ENCODE measurements at regions not wholly inside any gene's neighbourhood (a gene's known extent, or its start where the extent isn't known, plus 50 kb on each side); places are given as distances from the start of the nearest gene placed in this dataset.

DNA sequence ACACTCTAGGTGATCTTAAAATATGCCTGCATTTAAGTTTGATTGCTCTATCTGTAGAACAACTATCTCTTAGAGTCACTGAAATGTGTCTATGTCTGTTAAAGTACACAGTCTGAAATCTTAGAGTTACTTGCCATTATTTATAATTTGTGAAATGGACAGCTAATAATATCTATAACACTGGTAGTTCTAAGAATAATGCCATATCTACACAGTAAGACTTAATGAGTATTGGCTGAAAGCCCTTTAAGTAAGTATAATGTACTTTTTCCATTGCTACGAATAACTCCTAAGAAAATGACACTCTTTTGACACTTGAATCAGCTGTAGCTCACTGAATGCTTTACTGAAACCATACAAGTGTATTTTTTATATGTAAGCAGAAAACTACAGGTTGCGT lies 567.4 kb upstream of the PCDH15 start:
- no peak for DNase-seq (ENCODE audit: low read depth, low spot score)
- no CpG with 5 or more reads among the region's 2 CpGs for WGBS (ENCODE audit: insufficient coverage, insufficient read length)
- Histone ChIP-seq H3K27ac (ENCODE audit: low read length) (no peak overlapping the region), H3K36me3 (ENCODE audit: control insufficient read depth, insufficient read depth, low read length) (no peaks in the 10 kb centered on the region), H3K4me3 (ENCODE audit: low read length) (no peak overlapping the region), H3K27me3 (ENCODE audit: control insufficient read depth, insufficient read depth, low read length) (no peaks in the 10 kb centered on the region), H3K9me3 (ENCODE audit: control insufficient read depth, insufficient read depth, low read length) (no peaks in the 10 kb centered on the region), H3K4me1 (ENCODE audit: control insufficient read depth, insufficient read depth, low read length) (no peaks in the 10 kb centered on the region)

DNA sequence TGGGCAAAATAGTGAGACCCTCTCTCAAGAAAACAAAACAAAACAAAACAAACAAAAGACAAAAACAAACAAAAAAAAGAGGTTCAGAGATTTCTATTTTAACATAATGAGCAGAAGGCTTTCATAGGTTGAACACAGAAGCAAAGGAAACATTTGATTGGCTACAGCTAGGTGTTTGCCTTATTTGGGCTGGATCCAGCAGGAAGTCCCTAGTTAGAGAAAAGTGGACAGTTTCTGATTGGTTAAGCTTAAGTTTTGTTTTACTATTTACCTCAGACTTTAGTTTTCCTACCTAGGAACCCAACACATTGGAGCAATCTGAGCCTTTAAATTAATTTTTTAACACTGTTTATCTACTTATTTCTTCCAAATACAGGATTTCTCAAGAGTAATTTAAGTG lies 566.5 kb upstream of the PCDH15 start:
- Histone ChIP-seq H3K27me3 (ENCODE audit: control insufficient read depth, insufficient read depth, low read length) (no peaks in the 10 kb centered on the region), H3K4me3 (ENCODE audit: low read length) (no peak overlapping the region), H3K9me3 (ENCODE audit: control insufficient read depth, insufficient read depth, low read length) (no peaks in the 10 kb centered on the region), H3K27ac (ENCODE audit: low read length) (no peak overlapping the region), H3K4me1 (ENCODE audit: control insufficient read depth, insufficient read depth, low read length) (no peaks in the 10 kb centered on the region), H3K36me3 (ENCODE audit: control insufficient read depth, insufficient read depth, low read length) (no peaks in the 10 kb centered on the region)
- DNase-seq (ENCODE audit: low read depth, low spot score): no peak

GRCh38 chr10:55358539-55358938 lies 557.5 kb upstream of the PCDH15 start:
- no peak overlapping the region for H3K27ac ChIP-seq (ENCODE audit: low read length)
- H3K27me3 ChIP-seq (ENCODE audit: control insufficient read depth, insufficient read depth, low read length): no peaks in the 10 kb centered on the region
- H3K9me3 ChIP-seq (ENCODE audit: control insufficient read depth, insufficient read depth, low read length): no peaks in the 10 kb centered on the region
- no peaks in the 10 kb centered on the region for H3K4me1 ChIP-seq (ENCODE audit: control insufficient read depth, insufficient read depth, low read length)
- WGBS (ENCODE audit: insufficient coverage, insufficient read length): no CpG with 5 or more reads among the region's 2 CpGs
- no peaks in the 10 kb centered on the region for H3K36me3 ChIP-seq (ENCODE audit: control insufficient read depth, insufficient read depth, low read length)
- DNase-seq (ENCODE audit: low read depth, low spot score): no peak
- H3K4me3 ChIP-seq (ENCODE audit: low read length): no peak overlapping the region

DNA sequence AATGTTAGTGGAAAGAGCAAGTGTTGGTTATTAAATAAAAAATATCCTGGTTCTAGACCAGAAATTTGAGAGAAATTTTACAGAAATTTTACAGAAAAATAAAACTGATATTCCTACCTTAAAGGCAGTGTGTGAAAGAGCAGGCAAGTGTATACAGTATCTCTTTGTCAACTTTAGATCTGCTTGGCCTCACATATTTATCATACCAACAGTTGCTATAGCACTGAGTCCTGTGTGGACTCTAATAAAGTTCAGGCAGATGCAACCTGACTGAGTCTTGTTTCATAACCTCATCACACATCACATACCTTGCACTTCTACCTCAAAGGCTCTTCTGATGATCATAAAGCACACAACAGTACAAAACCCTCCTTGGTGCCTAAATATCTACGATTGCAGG lies 552.4 kb upstream of the PCDH15 start:
- DNase-seq (ENCODE audit: low read depth, low spot score): no peak
- Histone ChIP-seq H3K36me3 (ENCODE audit: control insufficient read depth, insufficient read depth, low read length) (no peaks in the 10 kb centered on the region), H3K4me1 (ENCODE audit: control insufficient read depth, insufficient read depth, low read length) (no peaks in the 10 kb centered on the region), H3K9me3 (ENCODE audit: control insufficient read depth, insufficient read depth, low read length) (no peaks in the 10 kb centered on the region), H3K4me3 (ENCODE audit: low read length) (no peak overlapping the region), H3K27ac (ENCODE audit: low read length) (no peak overlapping the region), H3K27me3 (ENCODE audit: control insufficient read depth, insufficient read depth, low read length) (no peaks in the 10 kb centered on the region)
- no CpG with 5 or more reads among the region's 1 CpG for WGBS (ENCODE audit: insufficient coverage, insufficient read length)

DNA sequence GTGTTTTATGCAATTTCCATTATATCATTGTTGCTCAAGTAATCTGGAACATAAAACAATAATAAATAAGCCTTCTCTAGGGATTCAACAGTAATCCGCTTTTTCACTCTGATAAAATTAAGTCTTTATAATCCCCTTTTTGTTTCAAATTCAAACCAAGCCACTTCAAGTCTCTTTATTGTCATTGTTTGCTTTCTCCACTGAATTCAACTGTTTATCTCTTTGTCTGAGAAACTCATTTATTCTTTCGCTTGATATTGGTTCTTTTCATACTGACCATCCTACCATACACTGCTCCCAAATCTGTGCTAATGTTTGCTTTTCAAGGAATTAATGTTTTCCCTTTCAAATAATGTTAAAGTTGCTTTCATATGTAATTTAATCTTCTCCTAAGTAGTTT lies 550.4 kb upstream of the PCDH15 start:
- no peaks in the 10 kb centered on the region for H3K36me3 ChIP-seq (ENCODE audit: control insufficient read depth, insufficient read depth, low read length)
- no CpG with 5 or more reads among the region's 2 CpGs for WGBS (ENCODE audit: insufficient coverage, insufficient read length)
- no peak for DNase-seq (ENCODE audit: low read depth, low spot score)
- H3K27me3 ChIP-seq (ENCODE audit: control insufficient read depth, insufficient read depth, low read length): no peaks in the 10 kb centered on the region
- H3K27ac ChIP-seq (ENCODE audit: low read length): no peak overlapping the region
- no peak overlapping the region for H3K4me3 ChIP-seq (ENCODE audit: low read length)
- H3K9me3 ChIP-seq (ENCODE audit: control insufficient read depth, insufficient read depth, low read length): no peaks in the 10 kb centered on the region
- no peaks in the 10 kb centered on the region for H3K4me1 ChIP-seq (ENCODE audit: control insufficient read depth, insufficient read depth, low read length)

- Histone ChIP-seq H3K4me3 (ENCODE audit: low read length) (no peak overlapping the region), H3K9me3 (ENCODE audit: control insufficient read depth, insufficient read depth, low read length) (no peaks in the 10 kb centered on the region), H3K27me3 (ENCODE audit: control insufficient read depth, insufficient read depth, low read length) (no peaks in the 10 kb centered on the region), H3K4me1 (ENCODE audit: control insufficient read depth, insufficient read depth, low read length) (no peaks in the 10 kb centered on the region), H3K36me3 (ENCODE audit: control insufficient read depth, insufficient read depth, low read length) (no peaks in the 10 kb centered on the region), H3K27ac (ENCODE audit: low read length) (no peak overlapping the region)
- DNase-seq (ENCODE audit: low read depth, low spot score): no peak
Observed at GRCh38 chr10:55348534-55348933, 547.5 kb upstream of the PCDH15 start.

GRCh38 chr10:55330486-55330885 lies 529.5 kb upstream of the PCDH15 start:
- no peak for DNase-seq (ENCODE audit: low read depth, low spot score)

DNA sequence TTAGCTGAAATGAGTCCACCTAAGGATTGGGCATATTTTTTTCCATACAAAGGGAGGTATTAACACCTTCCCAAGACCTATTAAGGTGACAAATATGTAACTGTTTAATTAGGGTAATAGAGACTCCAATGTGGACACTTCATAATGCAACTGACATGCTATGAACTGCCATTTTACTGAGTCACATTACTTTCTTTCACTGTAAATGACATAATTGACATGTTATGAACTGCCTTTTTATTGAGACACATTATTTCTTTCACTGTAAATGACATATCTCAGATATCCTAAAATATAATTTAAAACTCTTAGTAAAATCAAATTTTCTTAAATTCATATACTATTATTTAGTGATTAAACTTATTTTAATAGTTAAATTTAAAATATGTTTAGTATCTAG lies 528.8 kb upstream of the PCDH15 start:
- H3K4me1 ChIP-seq (ENCODE audit: control insufficient read depth, insufficient read depth, low read length): no peaks in the 10 kb centered on the region
- no peaks in the 10 kb centered on the region for H3K9me3 ChIP-seq (ENCODE audit: control insufficient read depth, insufficient read depth, low read length)
- DNase-seq (ENCODE audit: low read depth, low spot score): no peak
- H3K4me3 ChIP-seq (ENCODE audit: low read length): no peak overlapping the region
- no peak overlapping the region for H3K27ac ChIP-seq (ENCODE audit: low read length)
- no peaks in the 10 kb centered on the region for H3K36me3 ChIP-seq (ENCODE audit: control insufficient read depth, insufficient read depth, low read length)
- no peaks in the 10 kb centered on the region for H3K27me3 ChIP-seq (ENCODE audit: control insufficient read depth, insufficient read depth, low read length)

More at GRCh38 chr10:55330486-55330885, 529.5 kb upstream of the PCDH15 start:
- Histone ChIP-seq H3K9me3 (ENCODE audit: control insufficient read depth, insufficient read depth, low read length) (no peaks in the 10 kb centered on the region), H3K4me3 (ENCODE audit: low read length) (no peak overlapping the region), H3K27ac (ENCODE audit: low read length) (no peak overlapping the region), H3K4me1 (ENCODE audit: control insufficient read depth, insufficient read depth, low read length) (no peaks in the 10 kb centered on the region), H3K27me3 (ENCODE audit: control insufficient read depth, insufficient read depth, low read length) (no peaks in the 10 kb centered on the region), H3K36me3 (ENCODE audit: control insufficient read depth, insufficient read depth, low read length) (no peaks in the 10 kb centered on the region)
- no CpG with 5 or more reads among the region's 1 CpG for WGBS (ENCODE audit: insufficient coverage, insufficient read length)

DNA sequence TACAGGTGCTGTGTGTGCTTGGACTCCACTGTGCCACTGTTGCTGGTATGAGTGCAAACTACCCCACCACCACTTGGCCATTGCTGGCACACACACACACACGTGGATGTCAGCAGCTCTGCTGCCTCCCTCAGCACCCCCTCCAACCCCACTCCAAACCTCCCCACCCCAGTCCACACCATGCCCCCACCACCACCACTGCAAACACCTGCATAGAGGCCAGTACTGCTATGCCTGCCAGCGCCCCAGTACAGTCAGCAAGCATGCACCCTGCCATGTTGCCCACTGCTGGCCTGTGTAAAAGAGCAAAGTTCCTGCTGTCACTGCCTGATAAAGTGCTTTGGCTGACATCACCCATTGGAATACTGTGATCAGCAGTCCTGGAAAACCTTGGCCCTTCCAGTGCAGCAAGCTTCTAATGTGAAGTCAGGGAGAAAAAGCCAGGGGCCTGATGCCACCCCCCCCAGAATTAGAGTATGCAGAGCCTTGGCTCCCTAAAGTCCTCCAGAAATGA lies 519.2 kb upstream of the PCDH15 start:
- DNase-seq (ENCODE audit: low read depth, low spot score): no peak
- Histone ChIP-seq H3K4me3 (ENCODE audit: low read length) (no peak overlapping the region), H3K9me3 (ENCODE audit: control insufficient read depth, insufficient read depth, low read length) (no peaks in the 10 kb centered on the region), H3K36me3 (ENCODE audit: control insufficient read depth, insufficient read depth, low read length) (no peaks in the 10 kb centered on the region), H3K27me3 (ENCODE audit: control insufficient read depth, insufficient read depth, low read length) (no peaks in the 10 kb centered on the region), H3K4me1 (ENCODE audit: control insufficient read depth, insufficient read depth, low read length) (peaks cover 2% of the 10 kb centered on the region; the same call in 1 of the 2 replicates), H3K27ac (ENCODE audit: low read length) (no peak overlapping the region)
- no CpG with 5 or more reads among the region's 2 CpGs for WGBS (ENCODE audit: insufficient coverage, insufficient read length)

GRCh38 chr10:55311848-55312635 lies 511.0 kb upstream of the PCDH15 start:
- no peak overlapping the region for H3K27ac ChIP-seq (ENCODE audit: low read length)
- H3K36me3 ChIP-seq (ENCODE audit: control insufficient read depth, insufficient read depth, low read length): no peaks in the 10 kb centered on the region
- no peaks in the 10 kb centered on the region for H3K27me3 ChIP-seq (ENCODE audit: control insufficient read depth, insufficient read depth, low read length)
- no peak overlapping the region for H3K4me3 ChIP-seq (ENCODE audit: low read length)
- DNase-seq (ENCODE audit: low read depth, low spot score): no peak
- no CpG with 5 or more reads among the region's 4 CpGs for WGBS (ENCODE audit: insufficient coverage, insufficient read length)
- no peaks in the 10 kb centered on the region for H3K4me1 ChIP-seq (ENCODE audit: control insufficient read depth, insufficient read depth, low read length)
- no peaks in the 10 kb centered on the region for H3K9me3 ChIP-seq (ENCODE audit: control insufficient read depth, insufficient read depth, low read length)

DNA sequence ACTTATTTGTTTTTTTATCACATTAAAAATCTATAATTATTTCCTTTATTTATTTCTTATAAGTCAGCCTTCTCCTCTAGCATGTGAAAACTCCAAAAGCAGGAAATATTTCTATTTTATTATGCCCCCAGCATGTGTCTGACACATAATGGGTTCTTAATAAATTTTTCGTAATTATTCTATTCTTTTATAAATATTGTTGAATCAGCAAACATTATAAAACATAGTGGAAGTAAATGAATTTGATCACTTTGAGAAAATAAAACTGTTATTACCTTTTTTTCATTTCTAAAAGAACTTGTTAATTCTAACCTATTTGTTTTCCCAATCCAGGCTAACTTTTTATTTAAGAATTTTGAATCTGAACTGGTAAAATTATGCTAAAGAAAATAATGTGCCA lies 509.1 kb upstream of the PCDH15 start:
- whole genome bisulfite sequencing (ENCODE audit: insufficient coverage, insufficient read length): no CpG with 5 or more reads among the region's 1 CpG
- H3K27me3 ChIP-seq (ENCODE audit: control insufficient read depth, insufficient read depth, low read length): no peaks in the 10 kb centered on the region
- DNase-seq (ENCODE audit: low read depth, low spot score): no peak
- no peaks in the 10 kb centered on the region for H3K9me3 ChIP-seq (ENCODE audit: control insufficient read depth, insufficient read depth, low read length)
- no peak overlapping the region for H3K27ac ChIP-seq (ENCODE audit: low read length)
- H3K4me1 ChIP-seq (ENCODE audit: control insufficient read depth, insufficient read depth, low read length): no peaks in the 10 kb centered on the region
- H3K4me3 ChIP-seq (ENCODE audit: low read length): no peak overlapping the region
- no peaks in the 10 kb centered on the region for H3K36me3 ChIP-seq (ENCODE audit: control insufficient read depth, insufficient read depth, low read length)
